Erythroblast (primary cell): ENCODE measurements at regions not wholly inside any gene's neighbourhood (a gene's known extent, or its start where the extent isn't known, plus 50 kb on each side); places are given as distances from the start of the nearest gene placed in this dataset.

Experiments
- GATA1 ChIP-seq: IDR thresholded peaks from 2 replicates; pipeline ENCODE4 v1.6.1; 2011; ENCODE audit warnings: low read depth, mild to moderate bottlenecking, control low read depth, low read length, moderate library complexity
- POLR2A ChIP-seq: IDR thresholded peaks from 2 replicates; pipeline ENCODE4 v1.6.1; 2011; ENCODE audit warnings: mild to moderate bottlenecking, low read length

GRCh38 chr1:219269171-219269570 is 95.5 kb downstream of the LYPLAL1 start:
- TF ChIP-seq POLR2A (no peak), GATA1 (no peak)
